Fibroblast of the aortic adventitia (primary cell): ENCODE measurements at regions not wholly inside any gene's neighbourhood (a gene's known extent, or its start where the extent isn't known, plus 50 kb on each side); places are given as distances from the start of the nearest gene placed in this dataset.
"Not testable (repeated sequence)": the region's sequence is repeated elsewhere in the genome, so short reads cannot be mapped to it uniquely, and the experiment has no call there.

Experiments
- DNase-seq: peaks from one replicate; pipeline ENCODE4 v3.0.0-alpha.2; 2010; ENCODE audit warnings: low read depth
- H3K4me3 ChIP-seq: 2 replicates; pipeline ENCODE4 v1.5.1; 2011; ENCODE audit warnings: low read depth, mild to moderate bottlenecking, control low read depth, low read length, moderate library complexity
- TF ChIP-seq, protein P1 (sequence below): IDR thresholded peaks from 2 replicates; pipeline ENCODE4 v1.5.1; 2011; ENCODE audit warnings: mild to moderate bottlenecking, low read length, control low read depth, inconsistent platforms; ENCODE audit not compliant: insufficient read depth

GRCh38 chr5:56755036-56755555 lies 60.3 kb upstream of the MAP3K1 start:
- TF ChIP-seq, protein P1, sequence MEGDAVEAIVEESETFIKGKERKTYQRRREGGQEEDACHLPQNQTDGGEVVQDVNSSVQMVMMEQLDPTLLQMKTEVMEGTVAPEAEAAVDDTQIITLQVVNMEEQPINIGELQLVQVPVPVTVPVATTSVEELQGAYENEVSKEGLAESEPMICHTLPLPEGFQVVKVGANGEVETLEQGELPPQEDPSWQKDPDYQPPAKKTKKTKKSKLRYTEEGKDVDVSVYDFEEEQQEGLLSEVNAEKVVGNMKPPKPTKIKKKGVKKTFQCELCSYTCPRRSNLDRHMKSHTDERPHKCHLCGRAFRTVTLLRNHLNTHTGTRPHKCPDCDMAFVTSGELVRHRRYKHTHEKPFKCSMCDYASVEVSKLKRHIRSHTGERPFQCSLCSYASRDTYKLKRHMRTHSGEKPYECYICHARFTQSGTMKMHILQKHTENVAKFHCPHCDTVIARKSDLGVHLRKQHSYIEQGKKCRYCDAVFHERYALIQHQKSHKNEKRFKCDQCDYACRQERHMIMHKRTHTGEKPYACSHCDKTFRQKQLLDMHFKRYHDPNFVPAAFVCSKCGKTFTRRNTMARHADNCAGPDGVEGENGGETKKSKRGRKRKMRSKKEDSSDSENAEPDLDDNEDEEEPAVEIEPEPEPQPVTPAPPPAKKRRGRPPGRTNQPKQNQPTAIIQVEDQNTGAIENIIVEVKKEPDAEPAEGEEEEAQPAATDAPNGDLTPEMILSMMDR: no peak
- no peak overlapping the region for H3K4me3 ChIP-seq
- no peak for DNase-seq

DNA sequence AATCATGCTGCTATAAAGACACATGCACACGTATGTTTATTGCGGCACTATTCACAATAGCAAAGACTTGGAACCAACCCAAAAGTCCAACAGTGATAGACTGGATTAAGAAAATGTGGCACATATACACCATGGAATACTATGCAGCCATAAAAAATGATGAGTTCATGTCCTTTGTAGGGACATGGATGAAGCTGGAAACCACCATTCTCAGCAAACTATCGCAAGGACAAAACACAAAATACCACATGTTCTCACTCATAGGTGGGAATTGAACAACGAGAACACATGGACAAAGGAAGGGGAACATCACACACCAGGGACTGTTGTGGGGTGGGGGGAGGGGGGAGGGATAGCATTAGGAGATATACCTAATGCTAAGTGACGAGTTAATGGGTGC lies 61.8 kb upstream of the MAP3K1 start:
- DNase-seq, H3K4me3 ChIP-seq: not testable (repeated sequence)

- no peak for DNase-seq
- H3K4me3 ChIP-seq: no peak overlapping the region
- TF ChIP-seq, protein P1: no peak
Observed at GRCh38 chr5:56751572-56752313, 63.6 kb upstream of the MAP3K1 start.

- TF ChIP-seq, protein P1: no peak
- no peak for DNase-seq
Observed at GRCh38 chr5:56749842-56750241, 65.5 kb upstream of the MAP3K1 start.

DNA sequence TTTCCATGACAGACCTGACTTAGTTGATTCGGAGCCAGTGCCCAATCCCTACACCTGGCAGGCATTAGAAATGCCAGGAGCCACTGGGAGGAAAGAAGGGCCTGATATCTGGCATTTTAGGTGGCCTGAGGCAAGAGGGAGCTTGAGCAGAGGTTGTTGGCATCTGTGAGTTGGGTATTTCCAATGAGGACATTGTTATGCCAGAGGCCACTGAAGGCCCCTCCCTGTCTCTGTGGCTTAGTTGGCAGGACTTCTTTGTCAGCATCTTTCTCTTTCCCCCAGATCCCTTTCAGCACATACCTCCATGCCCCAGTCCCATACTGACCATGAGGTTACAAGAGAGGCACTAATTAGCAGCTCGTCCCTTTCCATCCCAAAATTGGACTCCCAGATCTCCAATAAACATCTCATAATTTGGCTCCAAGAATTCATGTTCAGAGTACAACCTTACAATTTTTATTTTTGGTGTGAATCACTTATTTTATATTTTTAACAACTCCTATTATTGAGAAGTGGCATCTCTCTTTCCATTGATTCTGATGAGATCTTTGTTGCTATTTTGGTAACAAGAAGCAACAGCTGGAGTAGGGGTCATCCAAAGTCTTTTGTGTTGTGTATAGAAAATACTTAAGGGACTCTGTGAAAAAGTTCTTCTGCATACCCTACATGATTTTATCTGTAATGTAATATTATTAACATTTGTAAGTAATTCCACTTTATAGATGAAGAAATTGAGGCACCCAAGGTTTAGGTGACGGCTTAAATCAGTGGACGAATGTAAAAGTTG lies 68.6 kb upstream of the MAP3K1 start:
- TF ChIP-seq, protein P1: no peak
- DNase-seq: no peak
- H3K4me3 ChIP-seq: no peak overlapping the region

More at GRCh38 chr5:56749842-56750241, 65.5 kb upstream of the MAP3K1 start:
- no peak overlapping the region for H3K4me3 ChIP-seq

DNA sequence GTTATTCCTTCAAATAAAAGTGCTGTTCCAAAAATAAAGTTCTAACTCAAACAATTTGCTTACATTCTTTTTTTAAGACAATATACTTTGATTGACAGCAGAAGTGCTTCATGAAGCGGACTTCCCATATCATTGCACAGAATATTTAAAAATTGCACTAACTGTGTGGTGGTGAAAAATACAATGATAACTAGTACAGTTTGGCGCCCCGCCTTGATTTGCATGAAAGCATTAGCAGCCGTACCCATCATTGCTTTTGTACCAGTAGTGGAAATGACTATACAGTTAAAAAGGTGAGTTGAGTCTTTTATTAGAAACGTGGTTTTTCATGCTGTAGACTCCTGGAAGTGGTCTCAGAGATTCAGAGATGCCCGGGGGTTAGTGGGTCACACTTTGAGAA lies 69.5 kb upstream of the MAP3K1 start:
- no peak for DNase-seq
- TF ChIP-seq, protein P1: no peak
- H3K4me3 ChIP-seq: no peak overlapping the region

GRCh38 chr5:56740868-56741267 lies 74.5 kb upstream of the MAP3K1 start:
- no peak overlapping the region for H3K4me3 ChIP-seq
- TF ChIP-seq, protein P1: no peak
- no peak for DNase-seq
